IMR-90 (cell line): ENCODE measurements at regions not wholly inside any gene's neighbourhood (a gene's known extent, or its start where the extent isn't known, plus 50 kb on each side); places are given as distances from the start of the nearest gene placed in this dataset.

Source experiments
- ATAC-seq: fragments of 200-7000 bp; cut with Tn5 transposase; 2 replicates; pipeline ENCODE4 v1.9.1; 2020; ENCODE audit warnings: low read depth, mild to moderate bottlenecking, moderate library complexity
- BruUV-seq: library from RNA; stranded (reverse); fragments of 400-500 nt; replicated peaks from 2 replicates; lab custom pipeline; 2021; lab: Mats Ljungman, UMichigan
- CTCF ChIA-PET: fragments of 300-600 bp; formaldehyde crosslinking; extraction: SDS; loops from one replicate; lab custom pipeline; 2021; ENCODE audit warnings: antibody characterized with exemption; lab: Yijun Ruan, JAX
- POLR2A ChIA-PET: fragments of 300-600 bp; sonication (Branson Sonifier 250); formaldehyde crosslinking; loops from one replicate; lab custom pipeline; 2022; ENCODE audit warnings: antibody characterized with exemption; ENCODE audit not compliant: unreplicated experiment; lab: Charles Lee
- DNase-seq: peaks from one replicate; pipeline ENCODE4 v3.0.0; 2013
- H2AFZ ChIP-seq: replicated peaks from 2 replicates; pipeline ENCODE3; 2013; ENCODE audit warnings: low read length, mild to moderate bottlenecking; ENCODE audit not compliant: poor library complexity
- H2AK5ac ChIP-seq: 2 replicates; pipeline ENCODE4 v1.6.1; 2013; ENCODE audit warnings: low read depth, low read length, inconsistent platforms
- H2AK9ac ChIP-seq: replicated peaks from 2 replicates; pipeline ENCODE3; 2013; ENCODE audit warnings: mild to moderate bottlenecking, low read depth, low read length, moderate library complexity; ENCODE audit not compliant: poor library complexity
- H2BK120ac ChIP-seq: 2 replicates; pipeline ENCODE4 v1.6.1; 2013; ENCODE audit warnings: low read depth, low read length, inconsistent platforms
- H2BK15ac ChIP-seq: 3 replicates; pipeline ENCODE4 v1.6.1; 2013; ENCODE audit warnings: low read depth, low read length, inconsistent platforms
- H2BK20ac ChIP-seq: 2 replicates; pipeline ENCODE4 v1.6.1; 2013; ENCODE audit warnings: low read depth, mild to moderate bottlenecking, inconsistent platforms, low read length, moderate library complexity
- H2BK5ac ChIP-seq: 2 replicates; pipeline ENCODE4 v1.6.1; 2013; ENCODE audit warnings: mild to moderate bottlenecking, low read depth, low read length, inconsistent platforms; ENCODE audit not compliant: poor library complexity, severe bottlenecking
- H3K14ac ChIP-seq: replicated peaks from 2 replicates; pipeline ENCODE4 v1.6.1; 2013; ENCODE audit warnings: low read depth, low read length, inconsistent platforms
- H3K18ac ChIP-seq: 2 replicates; pipeline ENCODE4 v1.6.1; 2013; ENCODE audit warnings: low read depth, low read length, control low read depth
- H3K23ac ChIP-seq: 2 replicates; pipeline ENCODE4 v1.6.1; 2013; ENCODE audit warnings: low read depth, low read length, inconsistent platforms
- H3K27ac ChIP-seq: 2 replicates; pipeline ENCODE4 v1.5.1; 2013; ENCODE audit warnings: mild to moderate bottlenecking, control low read depth, low read length; ENCODE audit not compliant: insufficient read depth
- H3K27me3 ChIP-seq: 2 replicates; pipeline ENCODE4 v1.6.1; 2013; ENCODE audit warnings: low read length; ENCODE audit not compliant: control insufficient read depth, insufficient read depth
- H3K36me3 ChIP-seq: 2 replicates; pipeline ENCODE4 v1.6.1; 2013; ENCODE audit warnings: low read length, mixed read lengths; ENCODE audit not compliant: control insufficient read depth, insufficient read depth
- H3K4ac ChIP-seq: 2 replicates; pipeline ENCODE4 v1.6.1; 2013; ENCODE audit warnings: low read depth, low read length, inconsistent platforms
- H3K4me1 ChIP-seq: 2 replicates; pipeline ENCODE4 v1.6.1; 2013; ENCODE audit warnings: low read length, mixed read lengths; ENCODE audit not compliant: control insufficient read depth, insufficient read depth
- H3K4me2 ChIP-seq: 2 replicates; pipeline ENCODE4 v1.6.1; 2013; ENCODE audit warnings: low read depth, mild to moderate bottlenecking, control low read depth, low read length, moderate library complexity
- H3K4me3 ChIP-seq: 2 replicates; pipeline ENCODE4 v1.5.1; 2013; ENCODE audit warnings: low read depth, mild to moderate bottlenecking, control low read depth, low read length, moderate library complexity; ENCODE audit not compliant: insufficient read depth
- H3K56ac ChIP-seq: 2 replicates; pipeline ENCODE4 v1.6.1; 2013; ENCODE audit warnings: low read length, inconsistent platforms; ENCODE audit not compliant: insufficient read depth; ENCODE audit errors: extremely low read depth
- H3K79me1 ChIP-seq, 2 experiments: 2 replicates each; pipeline ENCODE4 v1.6.1; 2013; ENCODE audit warnings: low read length in 2 of 2, inconsistent platforms in 1 of 2, low read depth in 1 of 2
- H3K9ac ChIP-seq: 2 replicates; pipeline ENCODE4 v1.6.1; 2013; ENCODE audit warnings: low read depth, low read length, control low read depth
- H3K9me1 ChIP-seq: 2 replicates; pipeline ENCODE4 v1.6.1; 2013; ENCODE audit warnings: low read length, inconsistent platforms; ENCODE audit not compliant: insufficient read depth
- H3K9me3 ChIP-seq: 2 replicates; pipeline ENCODE4 v1.6.1; 2013; ENCODE audit warnings: low read length; ENCODE audit not compliant: control insufficient read depth, insufficient read depth
- H4K20me1 ChIP-seq: 2 replicates; pipeline ENCODE4 v1.6.1; 2013; ENCODE audit warnings: low read length, inconsistent platforms; ENCODE audit not compliant: insufficient read depth
- H4K5ac ChIP-seq: 2 replicates; pipeline ENCODE4 v1.6.1; 2013; ENCODE audit warnings: mild to moderate bottlenecking, low read depth, low read length, control low read depth
- H4K8ac ChIP-seq, 2 experiments: 2 replicates each; pipeline ENCODE4 v1.6.1; 2013; ENCODE audit warnings: low read depth in 2 of 2, low read length in 2 of 2, control low read depth in 1 of 2, inconsistent platforms in 1 of 2
- H4K91ac ChIP-seq: 2 replicates; pipeline ENCODE4 v1.6.1; 2013; ENCODE audit warnings: low read depth, low read length, inconsistent platforms; ENCODE audit not compliant: insufficient read depth
- BHLHE40 ChIP-seq: fragments of 150-350 bp; IDR thresholded peaks from 2 replicates; pipeline ENCODE4 v1.6.1; 2016; ENCODE audit warnings: mild to moderate bottlenecking, low read depth, low read length
- CEBPB ChIP-seq: IDR thresholded peaks from 2 replicates; pipeline ENCODE4 v1.6.1; 2012; ENCODE audit warnings: low read depth, low read length, improper control_type of control experiment
- CHD1 ChIP-seq: IDR thresholded peaks from 2 replicates; pipeline ENCODE4 v1.6.1; 2012; ENCODE audit warnings: low read depth, low read length, improper control_type of control experiment
- CTCF ChIP-seq: conservative IDR thresholded peaks from 2 replicates; pipeline ENCODE4 v1.5.1; 2012; ENCODE audit warnings: mild to moderate bottlenecking, low read depth, low read length, improper control_type of control experiment
- ELK1 ChIP-seq: fragments of 150-350 bp; IDR thresholded peaks from 2 replicates; pipeline ENCODE4 v1.6.1; 2016; ENCODE audit warnings: low read depth, mild to moderate bottlenecking, low read length, moderate library complexity, borderline replicate concordance
- FOS ChIP-seq: fragments of 150-350 bp; IDR thresholded peaks from 2 replicates; pipeline ENCODE4 v1.6.1; 2016; ENCODE audit warnings: low read depth, low read length
- MAFK ChIP-seq: IDR thresholded peaks from 2 replicates; pipeline ENCODE4 v1.6.1; 2012; ENCODE audit warnings: low read depth, low read length, improper control_type of control experiment
- MAZ ChIP-seq: IDR thresholded peaks from 2 replicates; pipeline ENCODE4 v1.6.1; 2012; ENCODE audit warnings: low read depth, mild to moderate bottlenecking, low read length, improper control_type of control experiment, moderate library complexity, borderline replicate concordance
- MXI1 ChIP-seq: IDR thresholded peaks from 2 replicates; pipeline ENCODE4 v1.6.1; 2012; ENCODE audit warnings: low read depth, mild to moderate bottlenecking, low read length, moderate library complexity, borderline replicate concordance
- NFE2L2 ChIP-seq: fragments of 150-350 bp; IDR thresholded peaks from 2 replicates; pipeline ENCODE4 v1.6.1; 2016; ENCODE audit warnings: low read depth, mild to moderate bottlenecking, low read length
- RAD21 ChIP-seq: IDR thresholded peaks from 2 replicates; pipeline ENCODE4 v1.6.1; 2012; ENCODE audit warnings: low read length, improper control_type of control experiment
- RCOR1 ChIP-seq: IDR thresholded peaks from 2 replicates; pipeline ENCODE4 v1.6.1; 2012; ENCODE audit warnings: mild to moderate bottlenecking, low read length, improper control_type of control experiment; ENCODE audit not compliant: insufficient replicate concordance
- SMC3 ChIP-seq: fragments of 150-350 bp; IDR thresholded peaks from 2 replicates; pipeline ENCODE4 v1.6.1; 2016; ENCODE audit warnings: low read depth, mild to moderate bottlenecking, antibody characterized with exemption, low read length, moderate library complexity
- USF2 ChIP-seq: fragments of 150-350 bp; IDR thresholded peaks from 2 replicates; pipeline ENCODE4 v1.6.1; 2017; ENCODE audit warnings: mild to moderate bottlenecking, antibody characterized with exemption, low read length, low read depth
- WGBS, 2 experiments: methylation state at CpG; one replicate each; pipeline versions ENCODE4 v1.1.5 to v1.1.7; 2013; ENCODE audit warnings: missing lambda C conversion rate in 2 of 2; ENCODE audit not compliant: insufficient read length in 1 of 2; ENCODE audit errors: extremely low coverage in 2 of 2; 5-methylcytosine and 5-hydroxymethylcytosine counted together
- dilution Hi-C: fragments of 300-500 bp; cut with HindIII; formaldehyde crosslinking; loops from one replicate; pipeline ENCODE4 v1.14.3; 2018; ENCODE audit warnings: low sequenced_read_pairs; ENCODE audit not compliant: unreplicated experiment
- in situ Hi-C: fragments of 300-500 bp; cut with MboI; formaldehyde crosslinking; loops from 3 replicates; pipeline ENCODE4 v1.14.3; 2019; ENCODE audit warnings: low sequenced_read_pairs, inconsistent platforms, mixed read lengths
- intact Hi-C: fragments of 100-400 bp; cut with micrococcal nuclease; formaldehyde crosslinking; loops from 2 replicates; pipeline ENCODE4 v1.10.0; 2022

GRCh38 chr12:108400900-108401480, 61.9 kb upstream of the CMKLR1 start:
- Histone ChIP-seq H3K14ac (no peak overlapping the region), H3K4me1 (no peaks in the 10 kb centered on the region), H2AK5ac (no peak overlapping the region), H3K56ac (no peak overlapping the region), H3K79me1 (no peaks in the 10 kb centered on the region), H3K4me3 (no peak overlapping the region), H3K27me3 (no peaks in the 10 kb centered on the region), H3K27ac (no peak overlapping the region), H2AFZ (no peak overlapping the region), H4K91ac (no peak overlapping the region), H3K23ac (no peak overlapping the region), H2BK5ac (no peak overlapping the region), H2BK20ac (no peak overlapping the region), H3K9ac (no peak overlapping the region), H3K9me3 (no peaks in the 10 kb centered on the region; the same call in 1 of the 2 replicates), H3K18ac (no peak overlapping the region), H4K20me1 (no peaks in the 10 kb centered on the region), H3K4ac (no peak overlapping the region), H2BK120ac (no peak overlapping the region), H3K36me3 (no peaks in the 10 kb centered on the region), H3K9me1 (no peaks in the 10 kb centered on the region), H3K4me2 (no peak overlapping the region), H4K5ac (no peak overlapping the region), H2AK9ac (no peak overlapping the region), H2BK15ac (no peak overlapping the region), H4K8ac (no peak overlapping the region)
- no peak for DNase-seq
- TF ChIP-seq ELK1 (no peak), FOS (no peak), MAFK (no peak), SMC3 (no peak), NFE2L2 (no peak), BHLHE40 (no peak), RAD21 (no peak), RCOR1 (no peak), MXI1 (no peak), CTCF (no peak), CEBPB (no peak), USF2 (no peak), MAZ (no peak), CHD1 (no peak)
- in situ Hi-C loops (no loop called here), intact Hi-C loops (no loop called here), dilution Hi-C loops (no loop called here)
- WGBS, 2 experiments: 80% methylated on average over 1 of the region's 3 CpGs; no CpG with 5 or more reads in 1 of the 2 experiments
- no peak for ATAC-seq
- POLR2A ChIA-PET: no interaction called here
- no TSS peak for BruUV-seq
- CTCF ChIA-PET: no interaction called here
